Retinal pigment epithelial cell (primary cell): ENCODE measurements at regions not wholly inside any gene's neighbourhood (a gene's known extent, or its start where the extent isn't known, plus 50 kb on each side); places are given as distances from the start of the nearest gene placed in this dataset.

Experiments used
- DNase-seq: peaks from one replicate; pipeline ENCODE4 v3.0.0-alpha.2; 2010; ENCODE audit warnings: low read depth
- H3K4me3 ChIP-seq: 2 replicates; pipeline ENCODE4 v1.5.1; 2011; ENCODE audit warnings: mild to moderate bottlenecking, low read length, control low read depth, moderate library complexity
- CTCF ChIP-seq: conservative IDR thresholded peaks from 2 replicates; pipeline ENCODE4 v1.5.1; 2011; ENCODE audit warnings: low read depth, low read length, control low read depth, inconsistent platforms

GRCh38 chr16:54538276-54538675, 251.7 kb upstream of the IRX3 start:
- H3K4me3 ChIP-seq = no peak overlapping the region
- no peak for TF ChIP-seq CTCF
- no peak for DNase-seq

DNA sequence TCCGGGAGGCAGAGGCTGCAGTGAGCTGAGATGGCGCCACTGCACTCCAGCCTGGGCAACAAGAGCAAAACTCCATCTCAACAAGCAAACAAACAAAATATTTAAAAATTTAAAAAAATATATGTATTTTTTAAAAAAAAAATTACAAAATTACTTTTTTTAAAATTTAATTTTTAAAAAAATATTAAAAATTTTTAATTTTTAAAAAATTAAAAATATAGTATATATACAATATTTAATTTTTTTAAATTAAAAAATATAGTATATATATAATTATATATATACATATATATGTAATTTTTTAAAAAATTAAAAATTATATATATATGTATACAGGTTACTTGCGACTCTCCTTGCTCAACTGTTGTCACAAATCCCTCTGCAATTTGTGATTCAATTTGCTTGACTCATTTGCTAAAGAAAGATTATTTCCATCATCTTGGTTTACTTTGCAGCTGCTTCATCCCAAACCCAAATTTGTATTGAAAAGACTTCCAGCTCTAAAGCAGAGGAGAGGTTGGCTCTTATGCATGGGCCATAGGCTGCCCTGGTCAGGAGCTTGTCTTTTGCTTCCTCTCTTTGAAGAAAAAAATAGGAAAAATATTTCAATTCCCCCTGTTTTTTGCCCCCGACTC, 247.4 kb upstream of the IRX3 start:
- no peak for DNase-seq
- TF ChIP-seq CTCF = no peak
- H3K4me3 ChIP-seq = no peak overlapping the region

DNA sequence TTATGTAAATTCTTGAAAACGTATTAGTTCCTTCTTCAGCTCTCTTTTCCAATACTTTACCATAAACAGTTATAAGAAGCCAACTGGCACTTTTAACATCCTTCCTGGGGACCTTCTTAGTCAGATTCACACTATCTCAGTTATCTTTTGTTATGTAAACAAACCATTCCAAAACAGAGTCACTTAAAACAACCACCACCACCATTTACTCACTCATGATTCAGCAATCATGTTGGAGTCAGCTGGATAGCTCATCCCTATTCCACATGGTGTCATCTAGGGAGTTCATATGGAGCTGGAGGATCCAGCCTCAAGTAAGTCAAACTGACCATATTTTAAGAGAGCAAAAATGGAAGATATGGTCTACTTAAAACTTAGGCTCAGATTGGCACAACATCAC, 240.3 kb upstream of the IRX3 start:
- no peak for DNase-seq
- TF ChIP-seq CTCF = no peak
- H3K4me3 ChIP-seq = no peak overlapping the region

DNA sequence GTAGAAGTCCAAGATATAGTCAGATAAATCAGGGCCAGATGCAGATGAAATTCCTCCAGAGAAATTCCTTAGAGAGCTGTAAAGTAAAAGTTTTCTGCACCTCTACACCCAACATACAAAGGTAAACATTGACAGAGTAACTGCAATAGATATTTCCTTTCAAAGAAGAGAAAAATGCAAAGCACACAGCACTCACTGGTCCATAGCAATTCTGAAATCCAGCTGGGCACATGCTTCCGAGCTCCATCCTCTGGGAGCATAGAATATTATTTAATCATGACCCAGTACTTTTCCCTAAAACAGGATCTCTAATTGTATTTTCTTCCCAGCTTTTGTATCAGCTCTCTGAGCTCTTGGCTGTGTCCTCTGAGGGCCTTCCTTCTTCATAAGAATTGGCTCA, 239.5 kb upstream of the IRX3 start:
- TF ChIP-seq CTCF = no peak
- no peak overlapping the region for H3K4me3 ChIP-seq

GRCh38 chr16:54525104-54525503, 238.5 kb upstream of the IRX3 start:
- no peak for DNase-seq
- no peak for TF ChIP-seq CTCF
- H3K4me3 ChIP-seq = no peak overlapping the region

More for the DNA sequence above, 239.5 kb upstream of the IRX3 start:
- no peak for DNase-seq

DNA sequence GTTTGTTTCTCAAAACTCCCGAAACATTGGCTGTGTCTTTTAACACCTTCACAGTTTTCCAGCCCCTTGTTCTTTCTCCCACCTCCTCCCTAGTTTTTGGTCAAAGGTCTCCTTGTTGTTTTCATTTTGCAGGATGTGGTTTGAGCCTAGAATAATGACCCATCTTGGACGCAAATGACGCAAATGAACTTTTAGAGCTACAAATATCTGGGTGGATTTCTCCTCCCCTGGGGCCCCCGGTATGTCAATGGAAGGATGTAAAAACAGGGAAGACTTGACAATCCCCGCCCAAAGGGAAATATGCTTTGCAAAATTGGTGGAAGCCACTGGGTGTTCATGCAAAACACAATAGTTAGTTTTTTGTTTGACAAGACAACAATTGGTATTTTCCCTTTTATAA, 236.0 kb upstream of the IRX3 start:
- H3K4me3 ChIP-seq = no peak overlapping the region
- TF ChIP-seq CTCF = no peak
- DNase-seq = no peak

GRCh38 chr16:54521327-54521726, 234.7 kb upstream of the IRX3 start:
- TF ChIP-seq CTCF = no peak
- DNase-seq = no peak
- H3K4me3 ChIP-seq = no peak overlapping the region
